ENCODE measurements at regions not wholly inside any gene's neighbourhood (a gene's known extent, or its start where the extent isn't known, plus 50 kb on each side); places are given as distances from the start of the nearest gene placed in this dataset.
A peak's percentile ranks its signal among the peaks of the same experiment; 100 is the strongest.

DNA sequence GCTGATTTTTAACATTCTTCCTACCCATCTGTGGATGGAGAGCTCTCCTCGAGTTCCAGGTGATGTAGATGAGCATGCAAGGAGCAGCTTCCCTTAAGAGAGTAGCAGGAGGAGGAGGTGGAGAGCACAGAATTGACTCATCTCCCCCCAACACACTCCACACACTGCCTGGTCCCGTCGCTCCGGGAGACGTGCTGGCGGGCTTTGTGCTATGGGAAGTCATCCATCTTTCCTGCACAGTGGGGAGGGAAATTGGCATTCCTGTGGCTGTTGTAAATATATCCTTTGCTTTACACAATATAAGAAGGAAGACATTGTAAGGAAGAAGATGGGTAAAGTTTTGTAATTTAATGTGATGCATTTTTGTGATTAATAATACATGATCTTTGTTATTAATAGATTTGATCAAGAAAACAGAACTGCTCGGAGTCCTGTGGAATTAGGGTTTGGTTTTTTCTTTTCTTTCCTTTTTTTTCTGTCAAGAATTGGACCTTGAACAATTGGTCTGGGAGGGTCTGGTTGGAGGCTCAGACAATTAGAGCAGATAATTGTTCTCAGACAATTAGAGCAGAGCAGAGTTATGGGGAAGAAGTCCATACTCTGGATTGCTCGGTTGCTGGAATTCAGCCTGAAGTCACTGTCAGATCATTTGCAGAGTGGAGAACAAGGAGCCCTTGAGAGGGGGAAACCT lies 297.8 kb downstream of the GADD45G start:
- H3K4me1 Mint-ChIP-seq (ENCODE audit: unreplicated experiment), result peaks cover 42% of the 10 kb centered on the region
- H3K4me3 Mint-ChIP-seq (ENCODE audit: unreplicated experiment), result peak overlapping the region; percentile 22
- no peak for DNase-seq (ENCODE audit: low spot score)
- TF ChIP-seq, protein P1, sequence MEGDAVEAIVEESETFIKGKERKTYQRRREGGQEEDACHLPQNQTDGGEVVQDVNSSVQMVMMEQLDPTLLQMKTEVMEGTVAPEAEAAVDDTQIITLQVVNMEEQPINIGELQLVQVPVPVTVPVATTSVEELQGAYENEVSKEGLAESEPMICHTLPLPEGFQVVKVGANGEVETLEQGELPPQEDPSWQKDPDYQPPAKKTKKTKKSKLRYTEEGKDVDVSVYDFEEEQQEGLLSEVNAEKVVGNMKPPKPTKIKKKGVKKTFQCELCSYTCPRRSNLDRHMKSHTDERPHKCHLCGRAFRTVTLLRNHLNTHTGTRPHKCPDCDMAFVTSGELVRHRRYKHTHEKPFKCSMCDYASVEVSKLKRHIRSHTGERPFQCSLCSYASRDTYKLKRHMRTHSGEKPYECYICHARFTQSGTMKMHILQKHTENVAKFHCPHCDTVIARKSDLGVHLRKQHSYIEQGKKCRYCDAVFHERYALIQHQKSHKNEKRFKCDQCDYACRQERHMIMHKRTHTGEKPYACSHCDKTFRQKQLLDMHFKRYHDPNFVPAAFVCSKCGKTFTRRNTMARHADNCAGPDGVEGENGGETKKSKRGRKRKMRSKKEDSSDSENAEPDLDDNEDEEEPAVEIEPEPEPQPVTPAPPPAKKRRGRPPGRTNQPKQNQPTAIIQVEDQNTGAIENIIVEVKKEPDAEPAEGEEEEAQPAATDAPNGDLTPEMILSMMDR (IDR thresholded peaks at IDR 0.05; ENCODE audit: unreplicated experiment), result no peak
- H3K9me3 Mint-ChIP-seq (ENCODE audit: unreplicated experiment), result no peaks in the 10 kb centered on the region
- no peaks in the 10 kb centered on the region for H3K36me3 Mint-ChIP-seq (ENCODE audit: low read depth, unreplicated experiment)
- no peaks in the 10 kb centered on the region for H3K27me3 Mint-ChIP-seq (ENCODE audit: unreplicated experiment)
- H3K27ac Mint-ChIP-seq (ENCODE audit: unreplicated experiment), result no peak overlapping the region

DNA sequence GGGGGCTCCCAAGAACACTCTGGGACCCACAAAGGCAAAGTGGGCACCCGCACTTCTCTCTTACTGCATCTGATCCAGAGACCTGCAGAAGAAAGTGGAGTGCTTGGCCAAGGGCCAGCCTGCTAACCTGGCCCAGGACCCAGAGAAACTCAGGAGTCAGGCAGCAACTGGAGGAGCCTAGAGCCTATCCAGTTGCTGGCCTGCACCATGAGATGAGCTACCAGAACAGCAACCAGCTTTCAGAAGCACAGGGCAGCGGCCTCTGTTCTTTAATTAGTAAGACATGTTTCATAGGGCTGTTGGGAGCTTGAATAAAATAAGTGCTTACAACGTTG lies 298.3 kb downstream of the GADD45G start:
- Mint-ChIP-seq H3K4me3 (ENCODE audit: unreplicated experiment) (no peak overlapping the region), H3K27ac (ENCODE audit: unreplicated experiment) (no peak overlapping the region), H3K36me3 (ENCODE audit: low read depth, unreplicated experiment) (no peaks in the 10 kb centered on the region), H3K9me3 (ENCODE audit: unreplicated experiment) (no peaks in the 10 kb centered on the region), H3K4me1 (ENCODE audit: unreplicated experiment) (peaks cover 42% of the 10 kb centered on the region), H3K27me3 (ENCODE audit: unreplicated experiment) (no peaks in the 10 kb centered on the region)
- DNase-seq (ENCODE audit: low spot score), result no peak
- TF ChIP-seq, protein P1 (IDR thresholded peaks at IDR 0.05; ENCODE audit: unreplicated experiment), result no peak

DNA sequence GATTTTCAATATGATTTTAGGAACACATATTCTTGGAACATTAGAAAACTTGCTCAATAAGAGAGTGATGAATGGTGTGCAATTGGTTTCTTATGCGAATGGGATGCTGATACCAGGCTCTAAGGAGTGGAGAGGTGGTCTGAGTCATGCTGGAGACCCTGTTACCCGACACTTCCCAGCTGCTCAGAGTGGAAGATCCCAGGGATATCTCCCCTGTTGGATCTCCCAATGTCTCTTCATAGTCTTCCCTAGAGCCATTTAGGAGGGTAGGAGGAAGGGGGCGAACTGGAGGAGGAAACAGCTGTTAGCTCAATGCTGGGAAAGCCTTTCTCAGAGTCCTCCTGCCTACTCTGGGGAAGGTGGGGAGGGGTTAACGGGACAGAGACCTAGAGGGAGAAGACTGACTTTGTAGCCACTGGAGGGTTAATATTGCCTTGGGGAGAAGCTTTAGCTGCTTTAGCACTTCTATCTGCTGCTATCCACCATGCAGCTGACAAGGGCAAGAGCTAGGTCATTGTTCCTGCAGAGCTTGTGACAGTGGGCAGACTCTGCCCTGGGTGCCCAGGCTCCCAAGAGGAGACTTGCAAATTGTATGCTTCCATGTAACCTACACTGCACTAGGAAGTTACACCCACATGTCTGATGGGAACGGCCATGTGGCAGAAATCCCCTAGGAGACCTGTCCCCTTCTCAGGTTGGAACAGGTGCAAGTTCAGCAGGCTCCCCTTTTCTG lies 301.0 kb downstream of the GADD45G start:
- no peak overlapping the region for H3K27ac Mint-ChIP-seq (ENCODE audit: unreplicated experiment)
- H3K27me3 Mint-ChIP-seq (ENCODE audit: unreplicated experiment), result no peaks in the 10 kb centered on the region
- no peak overlapping the region for H3K4me3 Mint-ChIP-seq (ENCODE audit: unreplicated experiment)
- no peak for DNase-seq (ENCODE audit: low spot score)
- TF ChIP-seq, protein P1 (IDR thresholded peaks at IDR 0.05; ENCODE audit: unreplicated experiment), result no peak
- no peaks in the 10 kb centered on the region for H3K36me3 Mint-ChIP-seq (ENCODE audit: low read depth, unreplicated experiment)
- H3K9me3 Mint-ChIP-seq (ENCODE audit: unreplicated experiment), result no peaks in the 10 kb centered on the region
- H3K4me1 Mint-ChIP-seq (ENCODE audit: unreplicated experiment), result peaks cover 24% of the 10 kb centered on the region

DNA sequence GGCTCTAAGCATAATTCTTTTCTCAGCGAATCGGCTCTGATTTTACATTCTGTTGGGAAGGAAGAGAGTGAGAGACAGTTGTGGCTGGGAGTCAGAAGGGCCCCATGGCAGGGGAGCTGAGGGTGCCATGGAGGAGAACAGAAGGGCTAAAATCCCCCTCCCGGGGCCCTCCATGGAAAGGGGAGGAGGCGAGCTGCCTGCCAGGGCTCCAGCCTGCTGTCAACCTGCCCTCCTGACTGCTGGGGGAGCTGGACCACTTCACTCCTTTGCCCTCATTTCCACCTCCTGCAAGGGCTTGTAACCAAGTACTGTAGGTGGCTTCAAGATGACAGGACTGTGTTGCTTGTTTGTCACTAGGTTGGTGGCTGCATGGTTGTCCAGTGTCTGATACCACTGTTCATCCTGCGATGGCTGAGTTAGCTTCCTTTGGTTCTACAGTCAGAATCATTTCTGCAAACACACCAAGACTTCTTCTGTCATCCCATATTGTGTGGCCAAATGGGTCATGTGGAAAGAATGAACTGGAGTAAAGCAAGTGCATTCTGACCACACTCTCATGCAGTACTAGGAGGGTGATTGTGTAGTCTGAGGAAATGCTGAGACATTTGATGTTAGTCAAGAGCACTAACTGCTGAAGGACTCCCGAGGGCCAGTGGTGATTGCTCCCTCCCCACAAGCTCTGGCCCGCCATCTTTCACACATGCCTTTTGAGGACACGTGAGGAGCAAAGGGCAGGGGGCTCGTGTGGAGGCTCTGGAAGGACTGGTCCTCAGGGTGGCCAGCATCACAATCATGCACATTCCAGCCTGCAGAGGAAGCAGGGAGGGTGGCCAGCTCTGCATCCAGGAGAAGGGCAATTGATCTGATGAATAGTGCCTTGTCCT lies 307.2 kb downstream of the GADD45G start:
- Mint-ChIP-seq H3K27me3 (ENCODE audit: unreplicated experiment) (no peaks in the 10 kb centered on the region), H3K4me1 (ENCODE audit: unreplicated experiment) (peaks cover 19% of the 10 kb centered on the region), H3K9me3 (ENCODE audit: unreplicated experiment) (no peaks in the 10 kb centered on the region), H3K4me3 (ENCODE audit: unreplicated experiment) (no peak overlapping the region), H3K36me3 (ENCODE audit: low read depth, unreplicated experiment) (no peaks in the 10 kb centered on the region), H3K27ac (ENCODE audit: unreplicated experiment) (no peak overlapping the region)
- TF ChIP-seq, protein P1 (IDR thresholded peaks at IDR 0.05; ENCODE audit: unreplicated experiment), result no peak
- no peak for DNase-seq (ENCODE audit: low spot score)

All from endothelial cell (in vitro differentiated cells).